Uterus (tissue), 3 donors: ENCODE measurements at regions not wholly inside any gene's neighbourhood (a gene's known extent, or its start where the extent isn't known, plus 50 kb on each side); places are given as distances from the start of the nearest gene placed in this dataset.

Experiments used
- DNase-seq, 2 donors: peaks; one replicate each; pipeline ENCODE4 v3.0.0-alpha.2; 2019 to 2020
- H3K27ac ChIP-seq, 2 donors: fragments of 200-600 bp; sonication (generic); 1 replicate in 1 of 2; 2 replicates in 1 of 2; pipeline ENCODE4 v1.5.1; 2016 to 2018
- H3K27me3 ChIP-seq, 2 donors: fragments of 200-600 bp; sonication (generic); one replicate each; pipeline ENCODE4 v1.5.1; 2018 to 2019; ENCODE audit warnings: control low read depth in 1 of 2
- H3K36me3 ChIP-seq, 2 donors: fragments of 200-600 bp; sonication (generic); one replicate each; pipeline ENCODE4 v1.5.1; 2019; ENCODE audit warnings: control low read depth in 1 of 2
- H3K4me1 ChIP-seq, 2 donors: fragments of 200-600 bp; sonication (generic); one replicate each; pipeline ENCODE4 v1.5.1; 2018 to 2019; ENCODE audit warnings: control low read depth in 1 of 2
- H3K4me3 ChIP-seq, 2 donors: fragments of 200-600 bp; sonication (generic); 1 replicate in 1 of 2; 2 replicates in 1 of 2; pipeline ENCODE4 v1.5.1; 2018 to 2019; ENCODE audit warnings: mild to moderate bottlenecking in 1 of 2
- H3K9me3 ChIP-seq, 2 donors: fragments of 200-600 bp; sonication (generic); one replicate each; pipeline ENCODE4 v1.5.1; 2019; ENCODE audit warnings: control low read depth in 1 of 2
- POLR2A ChIP-seq, 2 donors: fragments of 450-650 bp; IDR thresholded peaks; one replicate each; pipeline ENCODE4 v1.6.1; 2016; ENCODE audit warnings: antibody characterized with exemption in 2 of 2, mild to moderate bottlenecking in 1 of 2, moderate library complexity in 1 of 2
- intact Hi-C: fragments of 100-400 bp; cut with DNase I; formaldehyde crosslinking; loops from one replicate; pipeline ENCODE4 v1.15.1; 2023; ENCODE audit warnings: low total_unique reads
- TF ChIP-seq, protein P1 (sequence below), 4 experiments: fragments of 200-600 bp in 2 of 4; fragments of 450-650 bp in 2 of 4; sonication (generic) in 2 of 4; IDR thresholded peaks; one replicate each; pipeline ENCODE4 v1.5.1; 2016 to 2019; ENCODE audit warnings: antibody characterized with exemption in 4 of 4, mild to moderate bottlenecking in 2 of 4, moderate library complexity in 1 of 4
- donor health status: DM: yes; HTN: yes; CAD: no.

DNA sequence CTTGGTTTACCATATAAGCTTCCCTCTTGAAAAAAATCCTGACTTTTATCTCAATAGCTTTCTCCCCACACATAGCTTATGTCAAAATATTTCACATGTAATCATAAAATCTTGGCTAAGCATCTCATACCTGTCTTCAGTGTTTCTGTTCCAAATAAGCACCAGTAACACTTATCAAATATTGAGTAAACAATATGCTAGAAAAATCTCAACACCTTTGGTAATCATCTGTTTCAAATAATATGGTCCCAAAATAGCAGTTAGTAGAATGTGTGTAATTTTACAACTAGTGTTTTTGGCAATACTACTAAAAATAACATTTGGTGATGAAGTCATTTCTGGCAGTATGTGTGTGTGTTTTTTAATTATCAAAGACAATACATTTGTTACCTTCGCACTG is 2138.2 kb downstream of the PCDH7 start:
- TF ChIP-seq, protein P1, sequence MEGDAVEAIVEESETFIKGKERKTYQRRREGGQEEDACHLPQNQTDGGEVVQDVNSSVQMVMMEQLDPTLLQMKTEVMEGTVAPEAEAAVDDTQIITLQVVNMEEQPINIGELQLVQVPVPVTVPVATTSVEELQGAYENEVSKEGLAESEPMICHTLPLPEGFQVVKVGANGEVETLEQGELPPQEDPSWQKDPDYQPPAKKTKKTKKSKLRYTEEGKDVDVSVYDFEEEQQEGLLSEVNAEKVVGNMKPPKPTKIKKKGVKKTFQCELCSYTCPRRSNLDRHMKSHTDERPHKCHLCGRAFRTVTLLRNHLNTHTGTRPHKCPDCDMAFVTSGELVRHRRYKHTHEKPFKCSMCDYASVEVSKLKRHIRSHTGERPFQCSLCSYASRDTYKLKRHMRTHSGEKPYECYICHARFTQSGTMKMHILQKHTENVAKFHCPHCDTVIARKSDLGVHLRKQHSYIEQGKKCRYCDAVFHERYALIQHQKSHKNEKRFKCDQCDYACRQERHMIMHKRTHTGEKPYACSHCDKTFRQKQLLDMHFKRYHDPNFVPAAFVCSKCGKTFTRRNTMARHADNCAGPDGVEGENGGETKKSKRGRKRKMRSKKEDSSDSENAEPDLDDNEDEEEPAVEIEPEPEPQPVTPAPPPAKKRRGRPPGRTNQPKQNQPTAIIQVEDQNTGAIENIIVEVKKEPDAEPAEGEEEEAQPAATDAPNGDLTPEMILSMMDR (IDR thresholded peaks at IDR 0.05): no peak
- TF ChIP-seq POLR2A (IDR thresholded peaks at IDR 0.05): no peak
- H3K9me3 ChIP-seq: no peaks in the 10 kb centered on the region
- H3K4me1 ChIP-seq: no peaks in the 10 kb centered on the region
- no peak overlapping the region for H3K4me3 ChIP-seq
- intact Hi-C loops: no loop called here
- H3K27me3 ChIP-seq: no peaks in the 10 kb centered on the region
- no peak overlapping the region for H3K27ac ChIP-seq
- H3K36me3 ChIP-seq: no peaks in the 10 kb centered on the region
- no peak for DNase-seq

DNA sequence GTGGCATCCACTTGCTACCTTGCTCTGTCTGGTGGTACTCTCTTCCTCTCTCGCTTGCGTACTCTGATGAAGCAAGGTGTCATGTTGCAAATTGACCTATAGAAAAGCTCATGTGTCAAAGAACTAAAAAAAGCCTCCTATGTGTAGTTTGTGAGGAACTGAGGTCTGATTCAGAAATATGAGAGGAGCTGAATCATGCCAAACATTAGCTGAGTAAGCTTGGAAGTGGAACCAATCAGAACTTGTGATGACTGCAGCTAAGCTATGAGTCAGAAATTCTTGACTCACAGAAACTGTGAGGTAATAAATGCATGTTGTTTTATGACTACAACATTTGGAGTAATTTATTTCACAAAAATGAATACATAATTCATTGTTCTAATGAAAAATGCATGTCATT is 2138.8 kb downstream of the PCDH7 start:
- no peak for DNase-seq
- intact Hi-C loops: no loop called here
- Histone ChIP-seq H3K4me1 (no peaks in the 10 kb centered on the region), H3K27ac (no peak overlapping the region), H3K36me3 (no peaks in the 10 kb centered on the region), H3K27me3 (no peaks in the 10 kb centered on the region), H3K4me3 (no peak overlapping the region), H3K9me3 (no peaks in the 10 kb centered on the region)
- TF ChIP-seq, protein P1 (IDR thresholded peaks at IDR 0.05): no peak
- TF ChIP-seq POLR2A (IDR thresholded peaks at IDR 0.05): no peak

DNA sequence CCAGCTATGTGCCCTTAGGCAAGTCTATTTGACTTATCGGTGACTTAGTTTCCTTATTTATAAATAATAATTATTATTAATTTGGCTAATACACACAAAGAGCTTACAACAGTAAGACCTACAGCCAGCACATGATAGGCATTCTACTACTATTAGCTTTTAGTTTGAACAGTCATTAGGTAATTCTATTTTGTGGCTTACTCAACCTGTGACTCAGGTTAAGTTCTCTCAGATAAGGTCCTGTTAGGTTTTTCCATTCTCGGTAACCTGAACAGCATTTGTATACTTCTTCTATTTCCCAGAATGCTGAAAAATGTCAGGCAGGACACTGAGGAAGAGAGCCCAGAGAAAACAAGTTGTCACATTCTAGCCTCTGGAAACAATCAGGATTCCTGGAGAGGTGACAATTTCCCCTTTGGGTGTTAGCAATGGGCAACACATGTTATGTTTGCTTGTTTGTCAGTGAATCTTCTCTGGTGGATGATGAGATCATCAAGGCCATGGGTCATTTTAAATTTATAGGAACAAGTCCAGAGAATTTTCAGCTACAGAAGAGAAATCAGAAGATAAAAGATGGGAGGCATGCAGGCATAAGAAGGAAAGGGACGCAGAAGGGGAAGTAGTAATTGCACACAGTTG is 2144.7 kb downstream of the PCDH7 start:
- Histone ChIP-seq H3K27ac (no peak overlapping the region), H3K27me3 (no peaks in the 10 kb centered on the region), H3K9me3 (no peaks in the 10 kb centered on the region), H3K4me1 (no peaks in the 10 kb centered on the region), H3K36me3 (no peaks in the 10 kb centered on the region), H3K4me3 (no peak overlapping the region)
- no peak for TF ChIP-seq POLR2A (IDR thresholded peaks at IDR 0.05)
- TF ChIP-seq, protein P1 (IDR thresholded peaks at IDR 0.05): no peak
- no peak for DNase-seq
- intact Hi-C loops: no loop called here

DNA sequence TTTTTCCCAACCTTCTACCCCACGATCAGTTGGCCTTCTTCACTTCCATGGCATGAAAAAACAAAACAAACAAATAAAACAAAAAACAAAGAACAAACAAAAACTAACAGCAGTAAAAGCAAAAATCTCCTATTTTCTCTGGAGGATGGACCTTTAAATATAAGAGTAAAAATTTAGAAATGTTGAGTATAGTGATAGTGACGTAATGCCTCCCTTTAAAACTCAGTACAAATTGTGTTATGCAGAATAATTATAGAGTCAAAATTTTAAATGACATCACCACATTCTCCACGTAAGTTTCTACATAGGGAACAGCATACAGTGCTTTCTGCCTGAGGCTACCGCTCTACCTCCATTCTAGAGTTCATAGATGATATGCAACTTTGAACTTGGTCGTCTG is 2156.4 kb downstream of the PCDH7 start:
- no peak for DNase-seq
- H3K4me3 ChIP-seq: no peak overlapping the region
- intact Hi-C loops: no loop called here
- TF ChIP-seq, protein P1 (IDR thresholded peaks at IDR 0.05): no peak
- TF ChIP-seq POLR2A (IDR thresholded peaks at IDR 0.05): no peak
- H3K4me1 ChIP-seq: no peaks in the 10 kb centered on the region
- H3K27ac ChIP-seq: no peak overlapping the region
- H3K27me3 ChIP-seq: no peaks in the 10 kb centered on the region
- H3K36me3 ChIP-seq: no peaks in the 10 kb centered on the region
- no peaks in the 10 kb centered on the region for H3K9me3 ChIP-seq

DNA sequence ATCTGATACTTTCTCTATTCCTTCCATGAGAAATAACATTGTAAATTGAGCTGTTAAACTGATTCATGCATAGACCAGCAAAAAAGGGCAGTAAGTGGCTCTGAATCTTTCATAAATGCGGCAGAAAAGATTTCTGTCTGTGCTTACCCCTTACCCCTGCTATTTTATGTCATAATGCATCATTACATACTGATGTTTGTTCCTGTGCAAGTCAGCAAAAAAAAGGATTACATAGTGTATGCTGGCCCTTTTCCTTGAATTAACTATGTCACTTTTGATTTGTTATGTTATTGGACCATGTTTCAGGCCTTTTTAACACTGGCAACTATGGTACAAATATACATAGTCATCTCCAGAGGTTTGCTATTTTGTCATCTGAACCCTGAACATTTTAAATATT is 2159.7 kb downstream of the PCDH7 start:
- no peaks in the 10 kb centered on the region for H3K4me1 ChIP-seq
- intact Hi-C loops: no loop called here
- no peak for TF ChIP-seq POLR2A (IDR thresholded peaks at IDR 0.05)
- TF ChIP-seq, protein P1 (IDR thresholded peaks at IDR 0.05): no peak
- H3K4me3 ChIP-seq: no peak overlapping the region
- no peaks in the 10 kb centered on the region for H3K36me3 ChIP-seq
- H3K9me3 ChIP-seq: no peaks in the 10 kb centered on the region
- no peaks in the 10 kb centered on the region for H3K27me3 ChIP-seq
- DNase-seq: no peak
- H3K27ac ChIP-seq: no peak overlapping the region
